ENCODE measurements at regions not wholly inside any gene's neighbourhood (a gene's known extent, or its start where the extent isn't known, plus 50 kb on each side); places are given as distances from the start of the nearest gene placed in this dataset.
A peak's percentile ranks its signal among the peaks of the same experiment; 100 is the strongest.

- no peaks in the 10 kb centered on the region for H3K9me3 ChIP-seq (ENCODE audit: control insufficient read depth, low read length)
- intact Hi-C loops (cut with DNase I): no loop called here
- WGBS: 87% methylated on average over 5 of the region's 5 CpGs
- ATAC-seq: no peak
- H3K4me3 ChIP-seq (ENCODE audit: low read length): no peak overlapping the region
- no peaks in the 10 kb centered on the region for H3K4me1 ChIP-seq (ENCODE audit: control insufficient read depth, insufficient read depth, low read length)
- H3K27ac ChIP-seq (ENCODE audit: low read length): no peak overlapping the region
- DNase-seq: no peak
- no peaks in the 10 kb centered on the region for H3K27me3 ChIP-seq (ENCODE audit: control insufficient read depth, insufficient read depth)
Observed at GRCh38 chr2:45209302-45209701, 200.1 kb upstream of the SIX2 start.

- no peaks in the 10 kb centered on the region for H3K9me3 ChIP-seq (ENCODE audit: control insufficient read depth, low read length)
- WGBS: 33% methylated on average over 4 of the region's 4 CpGs
- ATAC-seq: no peak
- H3K27ac ChIP-seq (ENCODE audit: low read length): no peak overlapping the region
- H3K27me3 ChIP-seq (ENCODE audit: control insufficient read depth, insufficient read depth): no peaks in the 10 kb centered on the region
- no peak overlapping the region for H3K4me3 ChIP-seq (ENCODE audit: low read length)
- no peaks in the 10 kb centered on the region for H3K4me1 ChIP-seq (ENCODE audit: control insufficient read depth, insufficient read depth, low read length)
- intact Hi-C loops (cut with DNase I): no loop called here
- DNase-seq: no peak
Observed at GRCh38 chr2:45207101-45207500, 197.8 kb upstream of the SIX2 start.

- Histone ChIP-seq H3K4me1 (ENCODE audit: control insufficient read depth, insufficient read depth, low read length) (no peaks in the 10 kb centered on the region), H3K27me3 (ENCODE audit: control insufficient read depth, insufficient read depth) (no peaks in the 10 kb centered on the region), H3K27ac (ENCODE audit: low read length) (no peak overlapping the region), H3K9me3 (ENCODE audit: control insufficient read depth, low read length) (no peaks in the 10 kb centered on the region), H3K4me3 (ENCODE audit: low read length) (no peak overlapping the region)
- 87% methylated on average over 8 of the region's 8 CpGs for WGBS
- intact Hi-C loops (cut with DNase I): no loop called here
- no peak for DNase-seq
- no peak for ATAC-seq
Observed at GRCh38 chr2:45205985-45206384, 196.7 kb upstream of the SIX2 start.

GRCh38 chr2:45205480-45205879 is 196.2 kb upstream of the SIX2 start:
- Histone ChIP-seq H3K27ac (ENCODE audit: low read length) (no peak overlapping the region), H3K9me3 (ENCODE audit: control insufficient read depth, low read length) (no peaks in the 10 kb centered on the region), H3K4me3 (ENCODE audit: low read length) (no peak overlapping the region), H3K27me3 (ENCODE audit: control insufficient read depth, insufficient read depth) (no peaks in the 10 kb centered on the region), H3K4me1 (ENCODE audit: control insufficient read depth, insufficient read depth, low read length) (no peaks in the 10 kb centered on the region)
- DNase-seq (no peak), ATAC-seq (no peak)
- WGBS: 89% methylated on average over 4 of the region's 4 CpGs
- intact Hi-C loops (cut with DNase I): no loop called here

- Histone ChIP-seq H3K9me3 (ENCODE audit: control insufficient read depth, low read length) (no peaks in the 10 kb centered on the region), H3K4me1 (ENCODE audit: control insufficient read depth, insufficient read depth, low read length) (no peaks in the 10 kb centered on the region), H3K4me3 (ENCODE audit: low read length) (no peak overlapping the region), H3K27ac (ENCODE audit: low read length) (no peak overlapping the region), H3K27me3 (ENCODE audit: control insufficient read depth, insufficient read depth) (no peaks in the 10 kb centered on the region)
- DNase-seq (no peak), ATAC-seq (no peak)
- intact Hi-C loops (cut with DNase I): no loop called here
Observed at GRCh38 chr2:45203400-45203799, 194.1 kb upstream of the SIX2 start.

GRCh38 chr2:45199973-45200372 is 190.7 kb upstream of the SIX2 start:
- H3K4me1 ChIP-seq (ENCODE audit: control insufficient read depth, insufficient read depth, low read length): no peaks in the 10 kb centered on the region
- intact Hi-C loops (cut with DNase I): no loop called here
- H3K27ac ChIP-seq (ENCODE audit: low read length): no peak overlapping the region
- ATAC-seq (no peak), DNase-seq (no peak)
- H3K9me3 ChIP-seq (ENCODE audit: control insufficient read depth, low read length): no peaks in the 10 kb centered on the region
- WGBS: 71% methylated on average over 4 of the region's 4 CpGs
- H3K27me3 ChIP-seq (ENCODE audit: control insufficient read depth, insufficient read depth): no peaks in the 10 kb centered on the region
- H3K4me3 ChIP-seq (ENCODE audit: low read length): no peak overlapping the region

GRCh38 chr2:45195916-45196315 is 186.7 kb upstream of the SIX2 start:
- ATAC-seq (no peak), DNase-seq (no peak)
- WGBS: 79% methylated on average over 2 of the region's 2 CpGs
- Histone ChIP-seq H3K4me1 (ENCODE audit: control insufficient read depth, insufficient read depth, low read length) (no peaks in the 10 kb centered on the region), H3K27me3 (ENCODE audit: control insufficient read depth, insufficient read depth) (no peaks in the 10 kb centered on the region), H3K9me3 (ENCODE audit: control insufficient read depth, low read length) (no peaks in the 10 kb centered on the region), H3K4me3 (ENCODE audit: low read length) (no peak overlapping the region), H3K27ac (ENCODE audit: low read length) (no peak overlapping the region)
- intact Hi-C loops (cut with DNase I): no loop called here

- Histone ChIP-seq H3K9me3 (ENCODE audit: control insufficient read depth, low read length) (no peaks in the 10 kb centered on the region), H3K4me3 (ENCODE audit: low read length) (no peak overlapping the region), H3K4me1 (ENCODE audit: control insufficient read depth, insufficient read depth, low read length) (no peaks in the 10 kb centered on the region), H3K27ac (ENCODE audit: low read length) (no peak overlapping the region), H3K27me3 (ENCODE audit: control insufficient read depth, insufficient read depth) (no peaks in the 10 kb centered on the region)
- ATAC-seq (no peak), DNase-seq (no peak)
- WGBS: 75% methylated on average over 3 of the region's 3 CpGs
- intact Hi-C loops (cut with DNase I): no loop called here
Observed at GRCh38 chr2:45194596-45194995, 185.3 kb upstream of the SIX2 start.

- intact Hi-C loops (cut with DNase I): no loop called here
- Histone ChIP-seq H3K4me1 (ENCODE audit: control insufficient read depth, insufficient read depth, low read length) (no peaks in the 10 kb centered on the region), H3K27ac (ENCODE audit: low read length) (no peak overlapping the region), H3K4me3 (ENCODE audit: low read length) (no peak overlapping the region), H3K27me3 (ENCODE audit: control insufficient read depth, insufficient read depth) (no peaks in the 10 kb centered on the region), H3K9me3 (ENCODE audit: control insufficient read depth, low read length) (no peaks in the 10 kb centered on the region)
- WGBS: 77% methylated on average over 4 of the region's 4 CpGs
- ATAC-seq (no peak), DNase-seq (no peak)
Observed at GRCh38 chr2:45193581-45193980, 184.3 kb upstream of the SIX2 start.

GRCh38 chr2:45192991-45193390 is 183.7 kb upstream of the SIX2 start:
- Histone ChIP-seq H3K9me3 (ENCODE audit: control insufficient read depth, low read length) (no peaks in the 10 kb centered on the region), H3K27me3 (ENCODE audit: control insufficient read depth, insufficient read depth) (no peaks in the 10 kb centered on the region), H3K4me3 (ENCODE audit: low read length) (no peak overlapping the region), H3K4me1 (ENCODE audit: control insufficient read depth, insufficient read depth, low read length) (no peaks in the 10 kb centered on the region), H3K27ac (ENCODE audit: low read length) (no peak overlapping the region)
- no peak for DNase-seq
- WGBS: 70% methylated on average over 4 of the region's 4 CpGs
- intact Hi-C loops (cut with DNase I): no loop called here
- no peak for ATAC-seq

GRCh38 chr2:45192481-45192880 is 183.2 kb upstream of the SIX2 start:
- ATAC-seq: no peak
- Histone ChIP-seq H3K27ac (ENCODE audit: low read length) (no peak overlapping the region), H3K27me3 (ENCODE audit: control insufficient read depth, insufficient read depth) (no peaks in the 10 kb centered on the region), H3K9me3 (ENCODE audit: control insufficient read depth, low read length) (no peaks in the 10 kb centered on the region), H3K4me3 (ENCODE audit: low read length) (no peak overlapping the region), H3K4me1 (ENCODE audit: control insufficient read depth, insufficient read depth, low read length) (no peaks in the 10 kb centered on the region)
- no peak for DNase-seq
- intact Hi-C loops (cut with DNase I): no loop called here
- WGBS: 68% methylated on average over 5 of the region's 5 CpGs

- intact Hi-C loops (cut with DNase I): no loop called here
- ATAC-seq: peak; percentile 87 to 92
- WGBS: 49% methylated on average over 8 of the region's 8 CpGs
Observed at GRCh38 chr2:45191976-45192375, 182.7 kb upstream of the SIX2 start.

More at GRCh38 chr2:45191976-45192375, 182.7 kb upstream of the SIX2 start:
- peak; percentile 73 to 86 (median 77) for DNase-seq
- Histone ChIP-seq H3K4me3 (ENCODE audit: low read length) (no peak overlapping the region), H3K4me1 (ENCODE audit: control insufficient read depth, insufficient read depth, low read length) (no peaks in the 10 kb centered on the region), H3K9me3 (ENCODE audit: control insufficient read depth, low read length) (no peaks in the 10 kb centered on the region), H3K27ac (ENCODE audit: low read length) (no peak overlapping the region), H3K27me3 (ENCODE audit: control insufficient read depth, insufficient read depth) (no peaks in the 10 kb centered on the region)
